HG02759 (cell line): ENCODE measurements at regions not wholly inside any gene's neighbourhood (a gene's known extent, or its start where the extent isn't known, plus 50 kb on each side); places are given as distances from the start of the nearest gene placed in this dataset.
"Not testable (repeated sequence)": the region's sequence is repeated elsewhere in the genome, so short reads cannot be mapped to it uniquely, and the experiment has no call there.

Experiments
- ATAC-seq: cut with Tn5 transposase; IDR thresholded peaks from one replicate; pipeline ENCODE4 v1.9.1; 2021; ENCODE audit warnings: mild to moderate bottlenecking, moderate library complexity; ENCODE audit not compliant: unreplicated experiment

DNA sequence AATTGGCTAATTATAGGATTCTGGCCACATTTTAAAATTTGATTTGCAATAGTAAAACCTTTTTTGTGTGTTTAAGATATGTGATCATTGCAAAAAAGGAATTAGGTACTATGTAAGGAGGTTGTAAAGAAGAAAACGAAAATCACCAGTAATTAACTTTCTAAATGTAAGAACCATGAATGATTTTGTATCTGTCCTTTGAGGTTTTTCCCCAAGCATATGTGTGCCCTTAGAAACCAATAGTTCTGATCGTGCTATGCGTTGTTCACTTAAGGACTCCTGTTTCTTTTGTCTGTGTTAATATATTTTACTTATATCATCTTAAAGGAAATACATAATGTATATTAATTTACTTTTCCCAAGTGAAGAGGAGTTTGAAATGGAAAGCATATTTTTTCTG is 410.2 kb downstream of the PSAT1 start:
- ATAC-seq, result peak; percentile 24

DNA sequence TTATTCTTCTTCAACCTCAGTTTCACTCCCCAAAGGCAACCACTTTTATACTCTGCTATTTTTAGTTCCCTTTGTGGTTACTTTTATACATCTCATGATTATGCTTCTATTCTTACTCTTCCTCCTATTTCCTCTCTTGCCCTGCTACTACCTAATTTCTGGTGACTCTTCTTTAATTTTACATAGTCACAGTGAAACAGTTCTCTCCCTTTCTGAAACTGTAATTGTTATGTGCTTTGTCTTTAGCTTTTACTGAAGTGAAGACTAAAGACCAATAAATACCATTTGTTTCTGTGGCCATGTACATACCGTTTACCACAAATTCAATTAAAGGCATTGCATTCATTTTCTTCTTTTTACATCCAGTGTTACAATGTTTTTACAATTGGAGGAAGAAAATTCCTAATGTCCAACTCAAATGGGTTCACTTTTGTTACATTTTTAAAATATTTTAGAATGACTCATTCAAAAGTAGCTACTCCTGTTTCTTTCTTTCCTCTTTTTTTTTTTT is 410.6 kb downstream of the PSAT1 start:
- ATAC-seq, result peak; percentile 91

DNA sequence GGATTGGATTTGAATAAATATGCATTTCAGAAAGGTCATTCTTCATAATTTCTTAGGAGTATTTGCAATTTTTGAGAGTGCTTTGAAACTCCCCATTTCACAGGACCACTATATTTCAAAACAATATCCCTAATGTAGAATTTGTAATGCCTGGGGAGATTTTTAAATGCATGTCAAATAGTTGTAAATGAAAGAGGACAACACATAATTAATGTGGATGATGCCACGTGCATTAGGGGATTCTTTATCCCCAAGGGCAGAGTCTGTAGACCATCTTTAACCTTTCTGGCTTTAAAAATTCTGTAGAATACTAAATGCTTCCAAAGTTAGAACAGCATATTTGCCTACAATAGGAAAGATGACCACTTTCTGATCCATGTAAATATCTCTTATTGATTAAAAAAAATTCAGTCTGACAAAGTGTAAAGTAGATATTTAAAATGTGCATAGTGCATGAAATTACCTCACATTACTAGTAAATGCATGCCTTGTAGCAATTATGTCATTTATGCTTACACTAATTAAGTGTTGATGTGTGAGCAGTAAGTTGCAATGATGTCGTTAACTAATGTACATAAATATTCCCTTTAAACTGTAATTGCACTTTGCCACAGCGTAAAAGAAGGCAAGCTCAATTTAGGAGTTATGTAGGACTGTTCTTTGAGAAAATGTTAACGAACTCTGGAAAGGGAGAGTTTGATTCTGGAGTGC is 416.1 kb downstream of the PSAT1 start:
- ATAC-seq, result no peak

GRCh38 chr9:78713614-78714405 is 416.9 kb downstream of the PSAT1 start:
- ATAC-seq, result no peak

DNA sequence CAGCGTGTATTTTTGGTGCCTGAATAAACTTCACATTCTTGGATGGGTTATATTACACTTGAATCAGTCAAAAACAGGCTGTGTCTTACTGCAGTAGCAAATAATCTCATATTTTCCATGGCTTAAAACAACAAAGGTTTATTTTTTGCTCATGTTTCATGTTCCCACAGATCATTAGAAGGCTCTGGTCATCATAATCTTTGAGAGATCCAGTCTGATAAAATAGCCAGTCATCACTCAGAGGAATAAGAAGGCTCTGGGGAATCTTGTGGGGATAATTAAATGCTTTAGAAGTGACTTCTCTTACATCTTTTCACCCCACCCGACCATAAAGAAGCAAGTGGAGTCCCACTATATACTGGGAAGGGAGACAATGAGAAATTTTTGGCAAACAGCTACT is 417.7 kb downstream of the PSAT1 start:
- no peak for ATAC-seq

GRCh38 chr9:78719029-78719428 is 422.1 kb downstream of the PSAT1 start:
- not testable (repeated sequence) for ATAC-seq

DNA sequence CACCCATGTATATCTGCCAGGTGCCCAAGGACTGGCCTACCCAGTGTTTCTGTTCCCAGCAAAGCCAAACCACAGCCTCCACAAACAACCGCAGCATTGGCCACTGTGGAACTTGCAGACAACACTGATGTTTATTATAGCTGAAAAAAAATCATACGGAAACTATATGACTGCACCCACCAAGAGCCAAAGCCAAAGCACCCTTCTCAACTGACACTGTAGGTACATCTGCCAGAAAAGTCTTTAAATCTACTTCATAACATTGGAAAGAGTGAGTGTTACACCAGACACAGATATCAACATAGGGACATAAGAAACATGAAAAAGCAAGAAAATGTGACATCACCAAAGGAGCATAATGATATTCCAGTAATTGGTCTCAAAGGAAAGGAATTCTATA is 428.0 kb downstream of the PSAT1 start:
- ATAC-seq, result no peak

GRCh38 chr9:78725503-78725902 is 428.6 kb downstream of the PSAT1 start:
- ATAC-seq, result no peak

DNA sequence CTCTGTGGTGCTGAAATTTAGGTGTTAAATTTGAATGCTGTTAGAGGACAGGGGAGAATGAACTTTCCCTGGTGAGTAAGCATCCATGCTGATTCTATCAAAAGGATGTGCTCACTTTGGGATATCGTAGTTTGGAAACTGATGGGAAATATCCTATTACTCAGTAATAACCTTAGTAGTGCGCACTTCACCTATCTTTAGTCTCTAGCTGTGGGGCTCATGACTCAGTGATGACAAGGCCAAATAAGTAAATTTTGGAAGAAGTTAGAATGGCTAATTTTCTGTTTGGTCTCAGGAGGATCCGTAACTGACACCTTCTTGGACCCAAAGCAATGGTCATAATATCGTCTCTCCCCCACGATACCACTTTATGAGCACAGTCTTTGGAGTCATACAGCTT is 448.4 kb downstream of the PSAT1 start:
- ATAC-seq, result no peak

DNA sequence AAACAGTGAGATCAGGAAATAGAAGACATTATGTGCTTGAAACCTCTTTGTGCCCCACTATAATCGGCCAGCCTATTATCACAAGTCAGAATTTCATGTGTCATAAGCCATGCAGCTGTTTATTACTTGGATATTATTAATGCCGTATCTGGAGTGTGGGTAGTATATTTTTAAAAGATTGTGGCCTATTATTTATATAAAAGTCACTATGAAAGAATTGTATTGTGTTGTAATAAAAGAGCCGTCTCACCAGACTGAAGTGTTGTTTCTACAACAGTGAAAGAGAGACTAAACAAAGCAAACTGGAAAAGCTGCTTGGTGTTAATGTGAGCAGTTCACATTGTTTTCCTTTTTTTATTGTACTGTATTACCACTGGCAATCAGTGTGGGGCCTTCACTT is 449.1 kb downstream of the PSAT1 start:
- no peak for ATAC-seq

DNA sequence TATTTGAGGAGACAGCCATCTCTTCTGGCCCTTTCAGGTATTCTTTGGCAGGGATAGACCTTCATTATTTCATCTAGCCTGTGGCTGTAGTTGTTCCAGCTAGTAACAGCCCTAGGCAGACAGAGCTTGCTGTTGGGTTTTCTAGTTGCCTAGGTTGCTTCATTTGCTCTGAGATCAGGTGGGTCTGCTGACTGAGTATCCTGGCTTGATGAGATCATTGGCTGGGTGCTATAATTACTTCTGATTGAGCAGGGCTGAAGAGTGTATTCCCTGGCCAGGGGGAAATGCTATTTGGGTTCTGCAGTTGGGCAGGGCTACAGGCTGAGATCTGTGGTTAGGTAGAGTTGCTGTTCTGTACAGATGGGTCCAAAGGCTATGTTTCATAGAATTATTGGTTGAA is 456.1 kb downstream of the PSAT1 start:
- ATAC-seq, result no peak

GRCh38 chr9:78756813-78757510 is 460.0 kb downstream of the PSAT1 start:
- ATAC-seq, result peak; percentile 83

- ATAC-seq, result no peak
Measured at GRCh38 chr9:78763424-78763823, 466.5 kb downstream of the PSAT1 start.

GRCh38 chr9:78765861-78766260 is 468.9 kb downstream of the PSAT1 start:
- no peak for ATAC-seq

DNA sequence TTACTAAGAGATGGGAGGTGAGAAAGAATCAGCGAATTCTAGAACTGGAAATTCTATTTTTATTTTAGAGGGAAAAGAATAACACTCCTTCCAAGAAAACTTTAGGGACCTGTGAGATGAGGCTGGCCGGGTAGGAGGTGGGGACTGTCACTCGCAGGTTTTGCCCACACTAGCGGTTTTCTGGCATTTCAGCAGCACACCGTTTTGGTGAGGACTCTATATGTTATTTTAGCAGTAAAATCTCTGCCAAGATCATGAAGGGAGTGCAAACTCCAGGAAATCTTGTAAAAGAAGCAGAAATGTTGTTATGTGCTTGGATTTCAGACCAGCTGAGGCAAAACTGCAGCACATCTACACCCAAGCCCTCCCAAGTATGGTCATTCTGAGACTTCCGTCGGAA is 470.6 kb downstream of the PSAT1 start:
- ATAC-seq, result no peak

- ATAC-seq, result no peak
Measured at GRCh38 chr9:78769690-78770089, 472.8 kb downstream of the PSAT1 start.

GRCh38 chr9:78775211-78775610 is 478.3 kb downstream of the PSAT1 start:
- no peak for ATAC-seq

- no peak for ATAC-seq
Measured at GRCh38 chr9:78775696-78776295, 478.9 kb downstream of the PSAT1 start.

DNA sequence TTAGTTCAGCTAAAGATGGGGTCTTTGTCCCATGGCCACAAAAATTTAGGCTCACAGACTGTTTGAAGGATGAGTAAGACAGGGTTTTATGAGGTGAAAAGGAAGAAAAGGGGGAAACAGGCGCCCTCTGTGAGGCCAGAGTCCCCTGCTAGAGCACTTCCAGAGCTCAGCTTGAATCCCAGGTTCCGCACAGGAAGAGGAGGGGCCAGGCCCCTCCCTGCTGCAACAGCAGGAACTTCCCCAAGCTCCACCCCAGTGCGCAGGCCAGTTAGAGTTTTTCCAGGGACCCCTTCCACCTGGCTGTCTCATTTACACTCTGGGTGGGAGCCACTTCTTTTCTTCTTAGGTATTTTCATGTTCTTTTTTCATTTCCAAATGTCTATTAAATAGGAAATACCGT is 480.8 kb downstream of the PSAT1 start:
- no peak for ATAC-seq

GRCh38 chr9:78778318-78778717 is 481.4 kb downstream of the PSAT1 start:
- ATAC-seq, result no peak

DNA sequence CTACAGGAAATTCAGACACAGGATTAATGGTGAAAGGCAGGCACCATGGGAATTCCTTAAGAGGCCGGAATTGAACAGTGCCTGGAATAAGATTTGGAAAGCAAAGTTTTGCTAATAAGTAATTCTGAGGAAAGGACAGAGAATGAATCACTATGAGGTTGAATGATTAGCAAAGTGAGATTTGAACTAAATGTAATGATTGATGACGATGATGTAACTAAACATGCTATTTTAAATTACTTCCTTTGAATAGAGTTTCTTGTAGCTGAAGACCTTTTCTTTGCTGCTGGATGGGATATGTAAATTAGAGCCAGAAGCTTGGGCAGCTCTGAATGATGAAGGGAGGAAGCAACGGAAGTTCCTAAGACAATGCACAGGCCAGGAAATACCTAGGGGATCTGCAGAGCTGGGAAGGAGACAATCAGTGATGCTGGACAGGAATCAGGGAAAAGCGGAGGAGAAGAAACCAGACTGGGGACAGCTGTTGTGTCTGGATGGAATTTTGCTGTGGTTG is 482.0 kb downstream of the PSAT1 start:
- no peak for ATAC-seq
